Peyer's patch (tissue), 4 donors: ENCODE measurements at regions not wholly inside any gene's neighbourhood (a gene's known extent, or its start where the extent isn't known, plus 50 kb on each side); places are given as distances from the start of the nearest gene placed in this dataset.

Source experiments
- CTCF ChIP-seq, 6 experiments: fragments of 450-650 bp in 4 of 6; fragments of 200-600 bp in 2 of 6; sonication (generic) in 1 of 6; IDR thresholded peaks; one replicate each; pipeline ENCODE4 v1.5.1; 2017 to 2019; ENCODE audit warnings: antibody characterized with exemption in 6 of 6, mild to moderate bottlenecking in 3 of 6, moderate library complexity in 1 of 6
- POLR2A ChIP-seq, 2 donors: fragments of 450-650 bp; IDR thresholded peaks; one replicate each; pipeline ENCODE4 v1.5.1; 2017; ENCODE audit warnings: antibody characterized with exemption in 2 of 2, mild to moderate bottlenecking in 2 of 2, moderate library complexity in 2 of 2

- TF ChIP-seq CTCF (IDR thresholded peaks at IDR 0.05), result no peak
- no peak for TF ChIP-seq POLR2A (IDR thresholded peaks at IDR 0.05)
Observed at GRCh38 chr15:96112018-96112417, 218.5 kb upstream of the NR2F2 start.
